SJCRH30 (cell line): ENCODE measurements at regions not wholly inside any gene's neighbourhood (a gene's known extent, or its start where the extent isn't known, plus 50 kb on each side); places are given as distances from the start of the nearest gene placed in this dataset.
"Not testable (repeated sequence)": the region's sequence is repeated elsewhere in the genome, so short reads cannot be mapped to it uniquely, and the experiment has no call there.

Experiments
- DNase-seq, 2 experiments: peaks; one replicate each; pipeline ENCODE4 v3.0.0-alpha.2; 2015 to 2020
- H3K27ac ChIP-seq: fragments of 250-450 bp; sonication (Bioruptor Pico); 2 replicates; pipeline ENCODE4 v1.5.1; 2020; ENCODE audit warnings: mild to moderate bottlenecking, moderate library complexity
- H3K27me3 ChIP-seq: fragments of 250-450 bp; sonication (Bioruptor Pico); 2 replicates; pipeline ENCODE4 v1.5.1; 2020; ENCODE audit warnings: mild to moderate bottlenecking, moderate library complexity
- H3K36me3 ChIP-seq: fragments of 250-450 bp; sonication (Bioruptor Pico); 2 replicates; pipeline ENCODE4 v1.5.1; 2020; ENCODE audit warnings: mild to moderate bottlenecking, moderate library complexity
- H3K4me1 ChIP-seq: fragments of 250-450 bp; sonication (Bioruptor Pico); 2 replicates; pipeline ENCODE4 v1.5.1; 2020; ENCODE audit warnings: mild to moderate bottlenecking, moderate library complexity
- H3K4me3 ChIP-seq: fragments of 250-450 bp; sonication (Bioruptor Pico); 2 replicates; pipeline ENCODE4 v1.5.1; 2020; ENCODE audit warnings: mild to moderate bottlenecking, moderate library complexity
- H3K9me3 ChIP-seq: fragments of 250-450 bp; sonication (Bioruptor Pico); replicated peaks from 2 replicates; pipeline ENCODE4 v1.5.1; 2020; ENCODE audit warnings: mild to moderate bottlenecking, moderate library complexity

DNA sequence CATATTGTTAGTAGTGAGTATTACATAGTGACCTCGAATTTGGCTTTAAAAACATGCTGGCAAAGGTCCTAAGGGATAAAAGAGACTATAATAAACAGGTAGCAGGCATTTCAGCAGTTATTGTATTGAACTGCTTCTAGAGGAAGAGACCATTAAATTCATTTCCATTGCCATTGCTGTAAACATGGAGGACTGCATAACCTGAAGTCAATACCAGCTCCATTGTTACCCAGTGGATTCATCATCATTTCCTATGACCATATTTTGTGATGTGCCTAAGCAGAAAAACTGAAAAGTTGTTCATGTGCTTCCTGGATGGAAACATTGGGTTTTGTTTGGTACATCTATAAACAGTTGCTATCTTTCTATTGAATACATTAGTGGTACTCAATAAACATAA lies 482.5 kb upstream of the UBE2E2 start:
- Histone ChIP-seq H3K4me3 (no peak overlapping the region), H3K27ac (no peak overlapping the region), H3K36me3 (no peaks in the 10 kb centered on the region), H3K4me1 (no peaks in the 10 kb centered on the region), H3K9me3 (no peaks in the 10 kb centered on the region), H3K27me3 (no peaks in the 10 kb centered on the region)
- no peak for DNase-seq

DNA sequence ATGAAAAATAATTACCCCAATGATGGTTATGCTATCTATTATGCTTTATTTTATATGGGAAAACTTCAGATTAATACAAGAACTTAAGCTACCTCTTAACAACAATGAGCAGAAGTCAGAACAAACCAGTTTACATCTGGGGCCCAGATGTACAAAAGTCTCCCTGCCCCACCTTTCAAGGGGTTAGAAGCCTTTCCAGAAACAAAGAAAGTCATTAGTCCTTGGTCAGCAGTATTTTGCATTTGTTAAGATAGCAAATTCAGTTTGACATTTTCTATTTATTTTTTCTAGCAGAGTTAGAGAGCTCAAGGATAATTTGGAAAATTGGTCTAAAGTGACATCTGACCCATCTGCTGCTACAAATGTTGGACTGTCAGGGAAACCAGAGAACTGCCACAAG lies 478.7 kb upstream of the UBE2E2 start:
- H3K4me3 ChIP-seq, result no peak overlapping the region
- H3K9me3 ChIP-seq, result no peaks in the 10 kb centered on the region
- no peaks in the 10 kb centered on the region for H3K27me3 ChIP-seq
- peaks cover 7% of the 10 kb centered on the region for H3K4me1 ChIP-seq
- no peaks in the 10 kb centered on the region for H3K36me3 ChIP-seq
- H3K27ac ChIP-seq, result no peak overlapping the region
- DNase-seq, result no peak

GRCh38 chr3:22728406-22728805 lies 474.7 kb upstream of the UBE2E2 start:
- peak; percentile 53 to 73 for DNase-seq
- Histone ChIP-seq H3K9me3 (no peaks in the 10 kb centered on the region), H3K27me3 (no peaks in the 10 kb centered on the region), H3K4me1 (peaks cover 7% of the 10 kb centered on the region), H3K27ac (no peak overlapping the region), H3K36me3 (no peaks in the 10 kb centered on the region), H3K4me3 (no peak overlapping the region)

DNA sequence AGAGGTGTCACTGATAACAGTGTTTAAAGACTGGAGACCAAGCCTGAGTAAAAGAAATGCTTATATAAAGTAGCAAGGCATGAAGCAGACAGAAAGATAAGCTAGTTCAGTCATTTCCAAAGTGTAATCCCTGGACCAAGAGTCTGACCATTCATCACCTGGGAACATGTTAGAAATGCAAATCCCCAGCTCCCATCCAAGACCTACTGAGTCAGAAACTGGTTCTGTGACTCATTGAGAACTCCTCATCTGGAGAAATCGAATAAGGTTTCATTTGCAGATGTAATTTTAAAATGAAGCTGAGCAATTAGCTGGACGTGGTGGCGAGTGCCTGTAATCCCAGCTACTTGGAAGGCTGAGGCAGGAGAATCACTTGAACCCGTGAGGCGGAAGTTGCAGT lies 473.9 kb upstream of the UBE2E2 start:
- no peaks in the 10 kb centered on the region for H3K9me3 ChIP-seq
- no peaks in the 10 kb centered on the region for H3K27me3 ChIP-seq
- no peaks in the 10 kb centered on the region for H3K36me3 ChIP-seq
- no peak overlapping the region for H3K27ac ChIP-seq
- no peak overlapping the region for H3K4me3 ChIP-seq
- peaks cover 7% of the 10 kb centered on the region for H3K4me1 ChIP-seq
- DNase-seq, result no peak

- no peaks in the 10 kb centered on the region for H3K9me3 ChIP-seq
- H3K4me3 ChIP-seq, result no peak overlapping the region
- no peaks in the 10 kb centered on the region for H3K27me3 ChIP-seq
- peak; percentile 9 to 53 for DNase-seq
- no peak overlapping the region for H3K27ac ChIP-seq
- H3K36me3 ChIP-seq, result no peaks in the 10 kb centered on the region
- H3K4me1 ChIP-seq, result peaks cover 7% of the 10 kb centered on the region
Measured at GRCh38 chr3:22729981-22730380, 473.1 kb upstream of the UBE2E2 start.

DNA sequence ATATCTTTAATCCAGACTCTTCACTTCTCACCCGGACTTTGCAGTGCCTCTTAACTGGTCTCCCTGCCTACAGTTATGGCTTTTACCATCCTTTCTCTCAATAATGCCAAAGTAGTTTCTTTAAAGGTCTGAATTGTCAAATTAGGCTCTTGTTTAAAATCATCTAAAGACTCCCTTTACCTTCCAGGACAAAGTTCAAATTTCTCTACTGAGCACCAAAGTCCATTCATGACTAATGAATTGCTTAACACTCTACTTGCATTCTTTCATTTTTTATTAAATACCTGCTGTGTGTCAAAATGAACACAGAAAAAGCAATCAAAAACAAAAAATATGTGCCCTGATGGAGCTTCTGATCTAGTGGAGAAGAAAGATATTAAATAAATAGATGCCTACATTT lies 472.4 kb upstream of the UBE2E2 start:
- no peak for DNase-seq
- H3K4me3 ChIP-seq, result no peak overlapping the region
- no peaks in the 10 kb centered on the region for H3K9me3 ChIP-seq
- H3K27ac ChIP-seq, result no peak overlapping the region
- H3K36me3 ChIP-seq, result no peaks in the 10 kb centered on the region
- H3K27me3 ChIP-seq, result no peaks in the 10 kb centered on the region
- peaks cover 7% of the 10 kb centered on the region for H3K4me1 ChIP-seq

DNA sequence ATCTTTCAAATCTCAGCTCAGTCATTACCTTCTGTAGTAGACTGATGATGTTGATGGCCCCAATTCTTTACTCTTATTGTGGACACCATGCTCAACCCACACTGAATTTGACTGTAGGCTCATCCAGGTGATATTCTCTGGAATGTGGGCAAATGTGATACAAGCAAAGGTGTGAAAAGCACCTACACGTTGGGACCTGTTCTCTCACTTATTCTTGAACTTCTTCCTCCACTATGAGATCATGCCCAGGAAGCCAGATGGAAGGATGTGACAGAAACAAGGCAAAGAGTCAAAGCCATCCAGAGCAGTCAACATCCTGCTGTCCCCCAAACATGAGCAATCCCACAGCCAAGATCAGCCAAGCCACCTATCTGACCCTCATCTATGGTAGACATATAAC lies 471.2 kb upstream of the UBE2E2 start:
- H3K4me3 ChIP-seq, result no peak overlapping the region
- DNase-seq, result no peak
- no peaks in the 10 kb centered on the region for H3K9me3 ChIP-seq
- H3K4me1 ChIP-seq, result peaks cover 7% of the 10 kb centered on the region
- H3K27ac ChIP-seq, result no peak overlapping the region
- no peaks in the 10 kb centered on the region for H3K27me3 ChIP-seq
- H3K36me3 ChIP-seq, result no peaks in the 10 kb centered on the region

DNA sequence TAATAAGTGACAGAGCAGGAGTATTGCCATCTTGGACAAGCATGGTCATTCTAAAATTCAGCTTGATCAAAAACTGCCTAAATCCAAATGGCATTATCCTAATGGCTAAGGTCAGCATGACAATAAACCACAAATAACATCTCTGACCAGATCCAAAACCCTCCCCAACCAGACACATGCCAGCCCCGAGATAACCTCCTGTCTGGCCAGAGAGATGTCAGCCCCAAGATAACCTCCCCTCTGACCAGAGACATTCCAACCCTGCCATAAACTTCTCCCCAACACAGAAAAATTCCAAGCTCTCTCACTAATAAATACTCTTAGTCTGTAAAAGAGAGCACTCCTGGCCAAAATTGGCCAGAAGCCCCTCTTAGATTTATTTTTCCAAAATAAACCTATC lies 470.5 kb upstream of the UBE2E2 start:
- H3K4me1 ChIP-seq, result peaks cover 7% of the 10 kb centered on the region
- DNase-seq, result no peak
- H3K9me3 ChIP-seq, result no peaks in the 10 kb centered on the region
- H3K4me3 ChIP-seq, result no peak overlapping the region
- no peak overlapping the region for H3K27ac ChIP-seq
- no peaks in the 10 kb centered on the region for H3K36me3 ChIP-seq
- no peaks in the 10 kb centered on the region for H3K27me3 ChIP-seq

- Histone ChIP-seq H3K36me3 (no peaks in the 10 kb centered on the region), H3K27me3 (no peaks in the 10 kb centered on the region), H3K27ac (no peak overlapping the region), H3K4me3 (no peak overlapping the region), H3K4me1 (no peaks in the 10 kb centered on the region), H3K9me3 (no peaks in the 10 kb centered on the region)
- no peak for DNase-seq
Measured at GRCh38 chr3:22734207-22734606, 468.9 kb upstream of the UBE2E2 start.

- no peak for DNase-seq
- Histone ChIP-seq H3K27me3 (no peaks in the 10 kb centered on the region), H3K4me1 (no peaks in the 10 kb centered on the region), H3K9me3 (no peaks in the 10 kb centered on the region), H3K27ac (no peak overlapping the region), H3K36me3 (no peaks in the 10 kb centered on the region), H3K4me3 (no peak overlapping the region)
Measured at GRCh38 chr3:22734756-22735155, 468.4 kb upstream of the UBE2E2 start.

- Histone ChIP-seq H3K9me3 (no peaks in the 10 kb centered on the region), H3K4me1 (no peaks in the 10 kb centered on the region)
- DNase-seq, result no peak
Measured at GRCh38 chr3:22735373-22735772, 467.8 kb upstream of the UBE2E2 start.

DNA sequence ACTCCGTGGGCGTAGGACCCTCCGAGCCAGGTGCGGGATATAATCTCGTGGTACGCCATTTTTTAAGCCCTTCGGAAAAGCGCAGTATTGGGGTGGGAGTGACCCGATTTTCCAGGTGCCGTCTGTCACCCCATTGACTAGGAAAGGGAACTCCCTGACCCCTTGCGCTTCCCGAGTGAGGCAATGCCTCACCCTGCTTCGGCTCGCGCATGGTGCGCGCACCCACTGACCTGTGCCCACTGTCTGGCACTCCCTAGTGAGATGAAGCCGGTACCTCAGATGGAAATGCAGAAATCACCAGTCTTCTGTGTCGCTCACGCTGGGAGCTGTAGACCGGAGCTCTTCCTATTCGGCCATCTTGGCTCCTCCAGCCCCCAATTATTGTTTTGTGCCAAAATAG lies 459.7 kb upstream of the UBE2E2 start:
- peak overlapping the region; percentile 44 for H3K27ac ChIP-seq
- DNase-seq, result peak; percentile 21 to 22
- H3K27me3 ChIP-seq, H3K36me3 ChIP-seq, H3K4me1 ChIP-seq, H3K9me3 ChIP-seq: not testable (repeated sequence)
- H3K4me3 ChIP-seq, result peak overlapping the region; percentile 57

More at GRCh38 chr3:22735373-22735772, 467.8 kb upstream of the UBE2E2 start:
- H3K27ac ChIP-seq, result no peak overlapping the region
- H3K4me3 ChIP-seq, result no peak overlapping the region
- H3K36me3 ChIP-seq, result no peaks in the 10 kb centered on the region
- no peaks in the 10 kb centered on the region for H3K27me3 ChIP-seq

- Histone ChIP-seq H3K27me3 (no peaks in the 10 kb centered on the region), H3K4me3 (no peak overlapping the region)
- no peak for DNase-seq
Measured at GRCh38 chr3:22745321-22745720, 457.8 kb upstream of the UBE2E2 start.

GRCh38 chr3:22746221-22746620 lies 456.9 kb upstream of the UBE2E2 start:
- Histone ChIP-seq H3K4me1 (peaks cover 3% of the 10 kb centered on the region), H3K4me3 (no peak overlapping the region), H3K9me3 (peaks cover 6% of the 10 kb centered on the region), H3K36me3 (no peaks in the 10 kb centered on the region), H3K27ac (no peak overlapping the region), H3K27me3 (no peaks in the 10 kb centered on the region)
- DNase-seq, result no peak

More at GRCh38 chr3:22745321-22745720, 457.8 kb upstream of the UBE2E2 start:
- H3K4me1 ChIP-seq, result peaks cover 3% of the 10 kb centered on the region
- H3K9me3 ChIP-seq, result peaks cover 6% of the 10 kb centered on the region
- no peak overlapping the region for H3K27ac ChIP-seq
- no peaks in the 10 kb centered on the region for H3K36me3 ChIP-seq

DNA sequence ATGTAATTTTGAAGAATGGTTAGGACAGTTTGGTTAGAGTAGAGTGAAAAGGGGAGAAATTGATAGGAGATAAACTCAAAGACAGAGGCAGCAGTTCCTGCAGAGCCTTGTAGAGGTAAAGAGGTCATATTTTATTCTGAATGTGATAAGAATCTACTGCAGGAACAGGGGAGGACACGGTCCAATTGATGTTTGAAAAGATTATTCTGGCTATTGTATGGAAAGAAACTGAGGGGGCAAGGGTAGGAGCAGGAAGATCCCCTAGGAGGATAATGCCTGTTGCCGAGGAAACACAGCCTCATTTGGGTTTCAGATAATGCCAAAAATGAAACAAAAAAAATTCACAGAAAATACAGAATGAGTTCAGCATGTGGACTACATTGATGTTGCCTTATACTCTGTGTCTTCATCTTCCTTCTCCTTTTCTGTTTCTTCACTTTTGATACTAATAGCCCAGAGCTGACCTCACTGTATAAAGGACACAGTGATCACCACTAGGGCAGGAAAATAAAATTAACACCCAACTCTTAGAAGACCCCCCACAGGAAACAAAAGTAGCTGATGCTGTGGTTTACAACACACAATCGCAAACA lies 454.6 kb upstream of the UBE2E2 start:
- no peak for DNase-seq
- Histone ChIP-seq H3K4me1 (peaks cover 3% of the 10 kb centered on the region), H3K4me3 (no peak overlapping the region), H3K27me3 (no peaks in the 10 kb centered on the region), H3K36me3 (no peaks in the 10 kb centered on the region), H3K9me3 (no peaks in the 10 kb centered on the region; the same call in 1 of the 2 replicates), H3K27ac (no peak overlapping the region)

DNA sequence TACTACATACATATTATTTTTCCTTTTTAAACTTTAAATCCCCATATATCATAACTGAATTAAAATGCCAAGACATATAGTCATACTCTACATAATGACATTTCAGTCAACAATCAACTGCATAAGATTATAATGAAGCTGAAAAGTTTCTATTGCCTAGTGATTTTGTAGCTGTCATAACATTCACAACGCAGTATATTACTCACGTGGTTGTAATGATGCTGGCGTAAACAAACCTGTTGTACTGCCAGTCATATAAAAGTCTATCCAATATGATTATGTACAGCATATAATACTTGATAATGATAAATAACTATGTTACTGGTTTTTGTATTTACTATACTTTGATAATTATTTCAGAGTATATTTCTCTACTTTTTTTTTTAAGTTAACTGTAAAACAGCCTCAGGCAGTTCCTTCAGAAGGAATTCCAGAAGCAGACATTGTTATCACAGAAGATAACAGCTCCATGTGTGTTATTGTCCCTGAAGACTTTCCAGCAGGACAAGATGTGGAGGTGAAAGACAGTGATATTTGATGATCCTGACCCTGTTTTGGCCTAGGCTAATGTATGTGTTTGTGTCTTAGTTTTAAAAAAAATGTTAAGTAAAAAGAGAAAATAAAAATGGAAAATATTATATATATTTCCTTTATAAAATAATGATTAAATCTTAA lies 443.4 kb upstream of the UBE2E2 start:
- H3K27ac ChIP-seq, result no peak overlapping the region
- no peak overlapping the region for H3K4me3 ChIP-seq
- no peak for DNase-seq
- no peaks in the 10 kb centered on the region for H3K9me3 ChIP-seq
- H3K4me1 ChIP-seq, result no peaks in the 10 kb centered on the region
- H3K27me3 ChIP-seq, result no peaks in the 10 kb centered on the region
- no peaks in the 10 kb centered on the region for H3K36me3 ChIP-seq
